HG02798 (cell line): ENCODE measurements at regions not wholly inside any gene's neighbourhood (a gene's known extent, or its start where the extent isn't known, plus 50 kb on each side); places are given as distances from the start of the nearest gene placed in this dataset.
"Not testable (repeated sequence)": the region's sequence is repeated elsewhere in the genome, so short reads cannot be mapped to it uniquely, and the experiment has no call there.

ENCODE experiments used
- ATAC-seq: cut with Tn5 transposase; IDR thresholded peaks from one replicate; pipeline ENCODE4 v1.9.1; 2021; ENCODE audit warnings: mild to moderate bottlenecking; ENCODE audit not compliant: unreplicated experiment, poor library complexity

- ATAC-seq: no peak
Measured at GRCh38 chr6:27747637-27748036, 164.6 kb downstream of the OR2B2 start.

DNA sequence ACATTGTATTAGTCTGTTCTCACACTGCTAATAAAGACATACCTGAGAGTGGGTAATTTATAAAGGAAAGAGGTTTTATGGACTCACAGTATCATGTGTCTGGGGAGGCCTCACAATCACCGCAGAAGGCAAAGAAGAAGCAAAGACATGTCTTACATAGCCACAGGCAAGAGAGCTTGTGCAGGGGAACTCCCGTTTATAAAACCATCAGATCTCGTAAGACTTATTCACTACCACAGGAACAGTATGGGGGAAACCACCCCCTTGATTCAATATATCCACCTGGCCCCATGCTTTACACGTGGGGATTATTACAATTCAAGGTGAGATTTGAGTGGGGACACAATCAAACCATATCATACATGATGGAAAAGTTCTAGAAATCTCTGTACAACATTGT lies 165.3 kb downstream of the OR2B2 start:
- ATAC-seq: not testable (repeated sequence)

GRCh38 chr6:27743787-27744186 lies 168.4 kb downstream of the OR2B2 start:
- ATAC-seq: no peak

DNA sequence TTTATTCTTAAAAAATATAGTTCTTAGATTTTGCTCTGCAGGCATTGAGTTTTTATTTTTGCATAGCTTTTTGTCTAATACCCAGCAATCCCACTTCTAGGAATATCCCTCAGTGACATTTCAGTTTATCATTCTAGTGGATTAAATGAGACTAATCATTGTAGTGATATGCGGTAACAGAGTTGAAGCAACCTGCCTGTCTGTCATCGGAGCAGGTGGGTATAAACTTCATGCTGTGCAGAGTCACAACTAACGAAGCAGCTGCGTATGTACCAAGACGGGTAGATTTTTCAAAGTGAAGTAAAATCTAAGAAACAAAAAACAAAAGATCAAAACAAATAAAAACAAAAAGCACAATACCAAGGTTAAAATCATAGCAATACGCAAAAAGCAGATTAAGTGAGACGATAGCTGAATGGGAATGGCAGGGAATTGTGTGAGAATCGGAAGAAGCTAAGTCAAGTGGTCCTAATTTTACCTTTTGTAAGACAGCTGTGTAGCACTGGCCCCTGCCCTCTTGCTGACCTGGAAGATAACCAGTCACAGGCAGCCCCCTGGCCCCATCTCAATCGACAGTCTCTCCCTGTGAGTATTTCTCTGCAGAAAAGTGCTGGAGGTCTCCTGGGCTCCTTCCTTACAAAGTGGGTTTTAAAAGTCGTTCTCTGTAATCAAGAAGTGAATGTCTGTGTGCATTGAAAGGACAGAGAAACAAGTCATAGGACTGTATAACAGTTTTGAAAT lies 169.2 kb downstream of the OR2B2 start:
- ATAC-seq: no peak

- not testable (repeated sequence) for ATAC-seq
Measured at GRCh38 chr6:27739902-27740301, 172.3 kb downstream of the OR2B2 start.

DNA sequence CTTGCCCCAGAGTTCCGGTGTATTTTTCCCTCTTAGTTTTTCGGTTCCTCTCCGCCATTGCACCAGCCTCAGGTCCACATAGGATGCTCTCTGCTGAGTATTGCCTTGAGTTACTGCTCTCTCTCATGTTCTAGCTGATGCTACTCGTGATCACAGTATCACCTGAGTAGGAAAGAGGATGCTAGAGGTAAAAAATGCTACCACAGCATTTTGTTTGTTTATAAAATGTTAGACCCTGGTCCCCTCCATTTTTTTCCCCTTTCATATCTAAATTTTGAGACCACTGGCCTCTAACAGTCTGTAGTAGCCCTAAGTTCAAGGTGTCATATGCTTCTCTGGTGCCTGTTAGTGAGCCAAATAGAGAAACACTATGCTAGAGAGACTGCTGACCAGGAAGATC lies 175.5 kb downstream of the OR2B2 start:
- no peak for ATAC-seq

- ATAC-seq: no peak
Measured at GRCh38 chr6:27728442-27728841, 183.8 kb downstream of the OR2B2 start.

DNA sequence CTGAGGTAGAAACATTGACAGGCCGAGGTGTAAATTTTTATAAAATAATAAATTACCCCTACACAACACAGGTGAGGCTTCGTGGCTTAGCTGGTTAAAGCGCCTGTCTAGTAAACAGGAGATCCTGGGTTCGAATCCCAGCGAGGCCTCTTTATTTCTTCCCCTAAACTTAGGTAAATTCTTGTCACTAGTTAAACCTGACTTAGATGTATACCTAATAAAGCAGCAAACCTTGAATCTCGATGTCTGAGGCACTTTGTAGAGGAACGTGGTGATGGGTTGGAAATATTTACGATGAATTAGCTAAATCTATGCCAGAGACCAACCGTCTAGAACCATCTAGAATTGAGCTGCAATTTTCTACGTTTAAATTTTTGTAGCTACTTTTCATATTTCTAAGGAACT lies 185.6 kb downstream of the OR2B2 start:
- ATAC-seq: no peak

GRCh38 chr6:27720607-27721580 lies 191.3 kb downstream of the OR2B2 start:
- no peak for ATAC-seq

DNA sequence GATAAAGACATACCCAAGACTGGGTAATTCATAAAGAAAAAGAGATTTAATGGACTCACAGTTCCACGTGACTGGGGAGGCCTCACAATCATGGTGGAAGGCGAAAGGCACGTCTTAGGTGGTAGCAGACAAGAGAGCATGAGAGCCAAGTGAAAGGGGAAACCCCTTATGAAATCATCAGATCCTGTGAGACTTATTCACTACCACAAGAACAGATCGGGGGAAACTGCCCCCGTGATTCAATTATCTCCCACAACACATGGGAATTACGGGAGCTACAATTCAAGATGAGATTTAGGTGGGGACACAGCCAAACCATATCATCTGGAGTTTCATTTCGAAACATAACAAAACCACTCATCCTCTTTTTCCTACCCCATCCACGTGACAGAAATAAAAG lies 193.2 kb downstream of the OR2B2 start:
- ATAC-seq: peak; percentile 39

DNA sequence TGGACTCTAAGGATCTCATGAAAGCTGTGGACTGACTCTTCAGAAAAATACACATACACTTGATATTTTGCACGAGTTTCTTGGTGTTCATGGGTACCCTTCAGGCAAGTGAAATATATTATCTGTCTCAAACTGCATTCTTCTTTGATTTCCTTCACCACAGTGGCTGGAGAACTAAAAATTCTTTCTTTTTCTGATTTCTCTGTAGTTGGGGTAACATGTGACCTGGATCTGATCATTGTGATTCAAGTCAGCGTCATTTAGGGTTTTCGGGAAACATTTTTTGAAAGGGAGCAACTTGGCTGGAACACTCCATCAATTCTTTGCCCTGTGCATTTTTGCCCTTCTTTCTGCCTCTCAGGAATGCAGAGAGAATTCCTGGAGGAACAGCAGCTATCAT lies 205.8 kb downstream of the OR2B2 start:
- ATAC-seq: no peak

DNA sequence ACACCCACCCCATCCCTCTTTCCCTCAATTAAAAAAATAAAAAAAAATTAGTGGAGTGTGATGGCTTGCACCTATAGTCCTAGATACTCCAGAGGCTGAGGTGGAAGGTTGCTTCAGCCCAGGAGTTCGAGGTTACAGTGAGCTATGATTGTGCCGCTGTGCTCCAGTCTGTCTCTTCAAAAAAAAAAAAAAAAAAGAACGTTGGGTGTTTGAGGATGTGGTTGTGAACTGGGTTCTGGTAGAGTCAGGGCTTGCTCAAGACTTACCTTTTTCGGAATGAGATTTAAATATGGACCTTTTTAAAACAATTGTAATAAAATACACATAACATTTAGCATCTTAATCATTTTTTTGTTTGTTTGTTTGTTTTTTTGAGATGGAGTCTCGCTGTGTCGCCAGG lies 211.9 kb downstream of the OR2B2 start:
- ATAC-seq: no peak

DNA sequence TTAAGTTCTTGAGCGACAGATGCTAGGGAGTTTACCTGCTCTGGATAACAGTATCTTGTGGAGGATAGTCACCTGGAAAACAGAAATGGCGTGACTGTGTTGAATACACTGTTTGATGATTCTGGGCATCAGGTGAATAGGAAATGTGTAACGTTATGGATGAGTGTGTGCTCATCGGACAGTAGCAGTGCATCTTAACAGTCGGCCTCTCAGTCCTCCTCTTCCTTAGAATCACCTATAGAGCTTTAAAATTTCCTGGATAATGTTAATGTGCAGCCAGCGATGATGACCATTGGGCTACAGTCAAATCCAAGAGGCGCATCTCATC lies 217.7 kb downstream of the OR2B2 start:
- peak; percentile 3 for ATAC-seq

DNA sequence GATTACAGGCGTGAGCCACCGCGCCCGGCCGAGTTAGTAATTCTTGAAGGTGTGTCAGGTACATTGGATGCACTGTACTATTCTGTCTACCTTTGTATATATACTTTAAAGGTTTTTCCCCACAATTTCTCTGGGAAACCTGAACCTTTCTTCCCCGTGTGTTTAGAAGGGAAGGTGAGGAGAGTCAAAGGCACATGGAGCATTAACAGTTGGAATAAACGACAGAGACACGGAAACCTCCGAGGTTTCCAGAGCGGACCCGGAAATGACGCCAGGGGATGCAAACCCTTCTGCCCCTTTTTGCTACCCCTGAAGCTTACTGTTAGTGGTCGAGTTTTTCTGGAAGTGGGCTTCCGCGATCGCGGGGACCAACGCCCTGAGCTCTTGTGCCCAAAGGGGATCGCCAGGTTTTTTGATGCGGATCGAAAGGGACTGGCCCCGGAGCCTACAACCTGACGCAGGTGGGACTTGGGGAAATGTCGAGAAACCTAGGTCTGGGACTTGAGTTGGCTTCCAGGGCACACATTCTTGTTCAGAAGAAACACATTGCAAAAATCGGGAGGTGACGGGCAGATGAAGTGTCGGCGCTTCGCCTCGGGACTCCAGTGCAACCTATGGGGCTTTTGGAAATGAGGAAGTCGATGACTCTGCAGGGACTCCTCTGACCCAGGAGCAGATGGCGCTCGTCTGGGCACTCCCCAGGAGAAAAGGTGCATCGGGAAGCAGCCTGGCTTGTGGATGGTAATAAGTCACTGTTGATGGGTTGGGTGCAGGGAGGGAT lies 218.2 kb downstream of the OR2B2 start:
- peak; percentile 58 for ATAC-seq

GRCh38 chr6:27692133-27692532 lies 219.2 kb upstream of the ZNF184 start:
- not testable (repeated sequence) for ATAC-seq

- ATAC-seq: peak; percentile 72
Measured at GRCh38 chr6:27688014-27688586, 215.2 kb upstream of the ZNF184 start.

GRCh38 chr6:27687154-27688013 lies 214.5 kb upstream of the ZNF184 start:
- peak; percentile 70 for ATAC-seq

DNA sequence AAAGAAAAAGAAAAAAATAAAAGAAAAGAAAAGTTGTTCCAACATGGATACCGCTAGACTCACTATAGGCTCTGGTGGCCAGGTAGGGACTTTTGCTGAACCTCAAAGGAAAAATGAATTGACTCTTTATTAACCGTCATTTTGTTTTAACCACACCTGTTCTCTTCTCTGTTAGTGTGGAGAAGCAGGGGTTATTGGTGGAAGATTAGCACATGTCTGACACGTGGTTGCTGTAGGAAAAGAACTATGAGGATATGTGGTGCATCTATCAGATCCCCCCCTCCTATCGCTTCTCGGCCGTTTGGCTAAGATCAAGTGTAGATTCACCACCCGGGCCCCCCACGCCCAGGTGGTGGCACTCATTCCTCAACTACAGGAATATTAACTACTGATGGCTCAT lies 212.4 kb upstream of the ZNF184 start:
- ATAC-seq: no peak
